ENCODE measurements at regions not wholly inside any gene's neighbourhood (a gene's known extent, or its start where the extent isn't known, plus 50 kb on each side); places are given as distances from the start of the nearest gene placed in this dataset.

- Mint-ChIP-seq H3K9me3 (no peaks in the 10 kb centered on the region), H3K4me1 (no peaks in the 10 kb centered on the region), H3K27ac (no peak overlapping the region), H3K27me3 (no peaks in the 10 kb centered on the region), H3K36me3 (ENCODE audit: low read depth) (no peaks in the 10 kb centered on the region), H3K4me3 (no peak overlapping the region)
- no peak for DNase-seq
- no peak for ATAC-seq (ENCODE audit: low read depth)
- TF ChIP-seq, protein P1, sequence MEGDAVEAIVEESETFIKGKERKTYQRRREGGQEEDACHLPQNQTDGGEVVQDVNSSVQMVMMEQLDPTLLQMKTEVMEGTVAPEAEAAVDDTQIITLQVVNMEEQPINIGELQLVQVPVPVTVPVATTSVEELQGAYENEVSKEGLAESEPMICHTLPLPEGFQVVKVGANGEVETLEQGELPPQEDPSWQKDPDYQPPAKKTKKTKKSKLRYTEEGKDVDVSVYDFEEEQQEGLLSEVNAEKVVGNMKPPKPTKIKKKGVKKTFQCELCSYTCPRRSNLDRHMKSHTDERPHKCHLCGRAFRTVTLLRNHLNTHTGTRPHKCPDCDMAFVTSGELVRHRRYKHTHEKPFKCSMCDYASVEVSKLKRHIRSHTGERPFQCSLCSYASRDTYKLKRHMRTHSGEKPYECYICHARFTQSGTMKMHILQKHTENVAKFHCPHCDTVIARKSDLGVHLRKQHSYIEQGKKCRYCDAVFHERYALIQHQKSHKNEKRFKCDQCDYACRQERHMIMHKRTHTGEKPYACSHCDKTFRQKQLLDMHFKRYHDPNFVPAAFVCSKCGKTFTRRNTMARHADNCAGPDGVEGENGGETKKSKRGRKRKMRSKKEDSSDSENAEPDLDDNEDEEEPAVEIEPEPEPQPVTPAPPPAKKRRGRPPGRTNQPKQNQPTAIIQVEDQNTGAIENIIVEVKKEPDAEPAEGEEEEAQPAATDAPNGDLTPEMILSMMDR (IDR thresholded peaks at IDR 0.05), result no peak
- intact Hi-C loops (cut with micrococcal nuclease), result no loop called here
- POLR2A ChIA-PET, result no interaction called here
- CTCF ChIA-PET, result no interaction called here
Observed at GRCh38 chr6:51533962-51534361, 553.5 kb downstream of the PKHD1 start.

GRCh38 chr6:51535327-51535726, 552.1 kb downstream of the PKHD1 start:
- Mint-ChIP-seq H3K9me3 (no peaks in the 10 kb centered on the region), H3K27me3 (no peaks in the 10 kb centered on the region), H3K4me1 (no peaks in the 10 kb centered on the region), H3K27ac (no peak overlapping the region), H3K4me3 (no peak overlapping the region), H3K36me3 (ENCODE audit: low read depth) (no peaks in the 10 kb centered on the region)
- ChIA-PET POLR2A (no interaction called here), CTCF (no interaction called here)
- TF ChIP-seq, protein P1 (IDR thresholded peaks at IDR 0.05), result no peak
- no peak for ATAC-seq (ENCODE audit: low read depth)
- no peak for DNase-seq
- intact Hi-C loops (cut with micrococcal nuclease), result no loop called here

- Mint-ChIP-seq H3K27me3 (no peaks in the 10 kb centered on the region), H3K4me3 (no peak overlapping the region), H3K27ac (no peak overlapping the region), H3K9me3 (no peaks in the 10 kb centered on the region), H3K36me3 (ENCODE audit: low read depth) (no peaks in the 10 kb centered on the region), H3K4me1 (no peaks in the 10 kb centered on the region)
- no peak for DNase-seq
- TF ChIP-seq, protein P1 (IDR thresholded peaks at IDR 0.05), result no peak
- CTCF ChIA-PET, result no interaction called here
- POLR2A ChIA-PET, result no interaction called here
- no peak for ATAC-seq (ENCODE audit: low read depth)
- intact Hi-C loops (cut with micrococcal nuclease), result no loop called here
Observed at GRCh38 chr6:51536728-51537127, 550.7 kb downstream of the PKHD1 start.

- H3K9me3 Mint-ChIP-seq, result no peaks in the 10 kb centered on the region
- no peaks in the 10 kb centered on the region for H3K4me1 Mint-ChIP-seq
- POLR2A ChIA-PET, result no interaction called here
Observed at GRCh38 chr6:51541847-51542246, 545.6 kb downstream of the PKHD1 start.

GRCh38 chr6:51542475-51542874, 544.9 kb downstream of the PKHD1 start:
- ATAC-seq (ENCODE audit: low read depth) (no peak), DNase-seq (no peak)
- no peak overlapping the region for H3K4me3 Mint-ChIP-seq
- ChIA-PET CTCF (no interaction called here), POLR2A (no interaction called here)
- TF ChIP-seq, protein P1 (IDR thresholded peaks at IDR 0.05), result no peak
- no peaks in the 10 kb centered on the region for H3K9me3 Mint-ChIP-seq
- no peaks in the 10 kb centered on the region for H3K36me3 Mint-ChIP-seq (ENCODE audit: low read depth)
- no peaks in the 10 kb centered on the region for H3K27me3 Mint-ChIP-seq
- no peaks in the 10 kb centered on the region for H3K4me1 Mint-ChIP-seq
- H3K27ac Mint-ChIP-seq, result no peak overlapping the region
- intact Hi-C loops (cut with micrococcal nuclease), result no loop called here

More at GRCh38 chr6:51541847-51542246, 545.6 kb downstream of the PKHD1 start:
- TF ChIP-seq, protein P1 (IDR thresholded peaks at IDR 0.05), result no peak
- Mint-ChIP-seq H3K27me3 (no peaks in the 10 kb centered on the region), H3K36me3 (ENCODE audit: low read depth) (no peaks in the 10 kb centered on the region), H3K27ac (no peak overlapping the region), H3K4me3 (no peak overlapping the region)
- ATAC-seq (ENCODE audit: low read depth) (no peak), DNase-seq (no peak)
- CTCF ChIA-PET, result no interaction called here
- intact Hi-C loops (cut with micrococcal nuclease), result no loop called here
